Adrenal gland (tissue), 9 donors: ENCODE measurements at regions not wholly inside any gene's neighbourhood (a gene's known extent, or its start where the extent isn't known, plus 50 kb on each side); places are given as distances from the start of the nearest gene placed in this dataset.

Experiments
- DNase-seq, 7 donors: peaks; one replicate each; pipeline ENCODE4 v3.0.0-alpha.2; 2019 to 2020
- H3K27ac ChIP-seq, 5 donors: fragments of 200-600 bp; sonication (generic) in 4 of 5; 1 replicate in 3 of 5; 2 replicates in 2 of 5; pipeline versions ENCODE4 v1.5.1 to v1.8.0; 2016 to 2020; ENCODE audit warnings: mild to moderate bottlenecking in 1 of 5
- H3K27me3 ChIP-seq: fragments of 200-600 bp; 2 replicates; pipeline ENCODE4 v1.8.0; 2021
- H3K36me3 ChIP-seq, 2 donors: fragments of 200-600 bp; replicated peaks in 1 of 2; 1 replicate in 1 of 2; 2 replicates in 1 of 2; pipeline versions ENCODE4 v1.5.1 to v1.8.0; 2018 to 2022
- H3K4me1 ChIP-seq, 2 donors: fragments of 200-600 bp; replicated peaks in 1 of 2; 1 replicate in 1 of 2; 2 replicates in 1 of 2; pipeline versions ENCODE4 v1.5.1 to v1.8.0; 2018 to 2021
- H3K4me3 ChIP-seq, 4 donors: fragments of 200-600 bp; sonication (generic) in 3 of 4; one replicate each; pipeline ENCODE4 v1.5.1; 2016 to 2018
- H3K9me3 ChIP-seq, 3 donors: fragments of 200-600 bp; sonication (generic) in 1 of 3; replicated peaks in 1 of 3; 1 replicate in 2 of 3; 2 replicates in 1 of 3; pipeline versions ENCODE4 v1.5.1 to v1.8.0; 2016 to 2021
- POLR2A ChIP-seq, 2 donors: fragments of 450-650 bp; IDR thresholded peaks; one replicate each; pipeline ENCODE4 v1.6.1; 2017; ENCODE audit warnings: antibody characterized with exemption in 2 of 2, mild to moderate bottlenecking in 2 of 2, moderate library complexity in 1 of 2
- WGBS, 4 donors: extraction: QIAGEN DNeasy Blood & Tissue Kit in 2 of 4; methylation state at CpG; one replicate each; pipeline versions ENCODE4 v1.1.5 to v1.1.7; 2013 to 2017; 5-methylcytosine and 5-hydroxymethylcytosine counted together
- intact Hi-C, 2 donors: fragments of 100-400 bp; cut with DNase I; formaldehyde crosslinking; loops; one replicate each; pipeline versions ENCODE4 v1.14.1 to v1.15.0; 2022 to 2023
- small RNA-seq, 2 donors: library from RNA; depleted of rRNA; stranded (forward); fragments of <200 nt; gene quantifications; one replicate each; pipeline ENCODE3, GENCODE V24; 2016
- TF ChIP-seq, protein P1 (sequence below), 6 experiments: fragments of 450-650 bp in 4 of 6; fragments of 200-600 bp in 2 of 6; sonication (generic) in 1 of 6; IDR thresholded peaks; 1 replicate in 5 of 6; 2 replicates in 1 of 6; pipeline versions ENCODE4 v1.5.1 to v1.8.0; 2016 to 2021; ENCODE audit warnings: antibody characterized with exemption in 6 of 6, mild to moderate bottlenecking in 2 of 6, moderate library complexity in 1 of 6
- donor health status: healthy with polysubstance abuse.
- donor health status: Bipolar disorder and iron deficiency.
- donor health status: DM: yes; HTN: yes; CAD: no.
- donor health status: DM: no; HTN: no; CAD: no.
- donor health status: DM: no; HTN: no; CAD: no.

DNA sequence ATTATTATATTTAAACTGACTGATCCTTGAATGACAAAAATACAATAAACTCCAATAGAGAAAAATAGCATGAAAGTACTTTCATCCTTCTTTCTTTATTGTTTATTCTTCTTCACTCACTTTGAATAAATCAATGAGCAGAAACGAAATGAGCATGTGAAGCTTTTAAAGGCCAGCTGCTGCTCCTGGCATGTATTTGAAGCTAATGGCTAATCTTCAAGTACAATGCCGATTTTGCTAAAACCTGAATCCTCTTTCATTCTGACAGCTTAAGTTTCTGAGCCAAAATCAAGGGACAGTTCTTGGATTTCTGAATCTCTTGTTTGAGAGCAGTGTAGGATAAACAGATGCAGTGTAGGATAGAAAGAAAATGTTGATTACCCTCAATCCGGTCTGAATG is 237.3 kb downstream of the CDH10 start:
- Histone ChIP-seq H3K27ac (no peak overlapping the region), H3K4me1 (no peaks in the 10 kb centered on the region), H3K4me3 (no peak overlapping the region), H3K9me3 (no peaks in the 10 kb centered on the region), H3K27me3 (no peaks in the 10 kb centered on the region), H3K36me3 (no peaks in the 10 kb centered on the region)
- 42 to 52% (median 46%) methylated on average over 3 of the region's 3 CpGs for WGBS, 4 donors
- no peak for DNase-seq
- TF ChIP-seq POLR2A (IDR thresholded peaks at IDR 0.05), result no peak
- TF ChIP-seq, protein P1, sequence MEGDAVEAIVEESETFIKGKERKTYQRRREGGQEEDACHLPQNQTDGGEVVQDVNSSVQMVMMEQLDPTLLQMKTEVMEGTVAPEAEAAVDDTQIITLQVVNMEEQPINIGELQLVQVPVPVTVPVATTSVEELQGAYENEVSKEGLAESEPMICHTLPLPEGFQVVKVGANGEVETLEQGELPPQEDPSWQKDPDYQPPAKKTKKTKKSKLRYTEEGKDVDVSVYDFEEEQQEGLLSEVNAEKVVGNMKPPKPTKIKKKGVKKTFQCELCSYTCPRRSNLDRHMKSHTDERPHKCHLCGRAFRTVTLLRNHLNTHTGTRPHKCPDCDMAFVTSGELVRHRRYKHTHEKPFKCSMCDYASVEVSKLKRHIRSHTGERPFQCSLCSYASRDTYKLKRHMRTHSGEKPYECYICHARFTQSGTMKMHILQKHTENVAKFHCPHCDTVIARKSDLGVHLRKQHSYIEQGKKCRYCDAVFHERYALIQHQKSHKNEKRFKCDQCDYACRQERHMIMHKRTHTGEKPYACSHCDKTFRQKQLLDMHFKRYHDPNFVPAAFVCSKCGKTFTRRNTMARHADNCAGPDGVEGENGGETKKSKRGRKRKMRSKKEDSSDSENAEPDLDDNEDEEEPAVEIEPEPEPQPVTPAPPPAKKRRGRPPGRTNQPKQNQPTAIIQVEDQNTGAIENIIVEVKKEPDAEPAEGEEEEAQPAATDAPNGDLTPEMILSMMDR (IDR thresholded peaks at IDR 0.05), result no peak
- intact Hi-C loops, result no loop called here

DNA sequence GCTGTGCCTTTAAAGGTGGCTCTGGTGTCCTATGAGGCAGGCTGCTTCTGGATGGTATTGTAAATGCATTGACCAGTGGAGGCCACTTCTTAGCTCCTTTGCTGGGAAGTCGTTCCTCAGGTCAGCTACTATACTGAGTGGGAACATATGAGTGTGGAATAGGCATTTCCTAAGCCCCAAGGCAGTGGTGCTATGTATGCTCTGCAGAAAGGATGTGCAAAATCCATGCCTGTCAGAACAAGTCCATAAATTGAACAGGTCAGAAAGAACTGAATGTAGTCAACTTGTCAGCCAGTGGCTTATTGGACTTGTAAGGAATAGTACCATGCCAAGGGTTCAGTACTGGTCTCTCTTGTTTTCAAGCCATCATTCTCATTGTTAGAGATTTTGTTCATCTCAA is 216.4 kb downstream of the CDH10 start:
- H3K36me3 ChIP-seq, result no peaks in the 10 kb centered on the region
- TF ChIP-seq POLR2A (IDR thresholded peaks at IDR 0.05), result no peak
- TF ChIP-seq, protein P1 (IDR thresholded peaks at IDR 0.05), result no peak
- DNase-seq, result no peak
- no peaks in the 10 kb centered on the region for H3K27me3 ChIP-seq
- intact Hi-C loops, result no loop called here
- no peaks in the 10 kb centered on the region for H3K9me3 ChIP-seq
- no peak overlapping the region for H3K4me3 ChIP-seq
- 56 to 75% (median 64%) methylated on average over 1 of the region's 1 CpG for WGBS, 4 donors
- H3K27ac ChIP-seq, result no peak overlapping the region
- H3K4me1 ChIP-seq, result no peaks in the 10 kb centered on the region

DNA sequence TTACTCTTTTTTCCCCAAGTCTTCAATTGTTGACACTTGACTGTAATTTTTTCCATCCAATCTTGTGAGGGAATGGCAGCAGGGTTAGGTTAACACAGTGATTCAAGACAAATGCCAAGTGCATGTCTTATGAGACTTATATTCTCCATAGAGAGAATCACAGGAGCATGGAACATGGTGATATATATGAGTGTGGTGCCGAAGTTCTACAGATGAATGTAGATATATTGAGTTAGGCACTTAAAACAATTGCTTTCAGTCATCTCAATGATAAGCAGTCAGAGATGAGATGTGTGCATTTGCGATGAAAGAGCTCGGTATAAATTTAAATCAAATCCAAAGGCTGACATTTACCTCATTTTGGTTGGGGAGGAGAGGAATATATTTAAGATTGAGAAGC is 211.2 kb downstream of the CDH10 start:
- Histone ChIP-seq H3K9me3 (no peaks in the 10 kb centered on the region), H3K4me3 (no peak overlapping the region), H3K36me3 (no peaks in the 10 kb centered on the region), H3K4me1 (no peaks in the 10 kb centered on the region), H3K27ac (no peak overlapping the region), H3K27me3 (no peaks in the 10 kb centered on the region)
- DNase-seq, result no peak
- TF ChIP-seq, protein P1 (IDR thresholded peaks at IDR 0.05), result no peak
- no peak for TF ChIP-seq POLR2A (IDR thresholded peaks at IDR 0.05)
- WGBS, 4 donors, result 64 to 81% (median 76%) methylated on average over 3 of the region's 3 CpGs
- intact Hi-C loops, result no loop called here

Small RNA genes lying in the stretch of these regions (small RNA-seq; reads per million reads assigned to genes)
- gene AC026784.1 (0 reads per million in 2 donors), gene RF00019 (0 reads per million in 2 donors), gene RF00561 (0 reads per million in 2 donors)
